ENCODE measurements at regions not wholly inside any gene's neighbourhood (a gene's known extent, or its start where the extent isn't known, plus 50 kb on each side); places are given as distances from the start of the nearest gene placed in this dataset.

DNA sequence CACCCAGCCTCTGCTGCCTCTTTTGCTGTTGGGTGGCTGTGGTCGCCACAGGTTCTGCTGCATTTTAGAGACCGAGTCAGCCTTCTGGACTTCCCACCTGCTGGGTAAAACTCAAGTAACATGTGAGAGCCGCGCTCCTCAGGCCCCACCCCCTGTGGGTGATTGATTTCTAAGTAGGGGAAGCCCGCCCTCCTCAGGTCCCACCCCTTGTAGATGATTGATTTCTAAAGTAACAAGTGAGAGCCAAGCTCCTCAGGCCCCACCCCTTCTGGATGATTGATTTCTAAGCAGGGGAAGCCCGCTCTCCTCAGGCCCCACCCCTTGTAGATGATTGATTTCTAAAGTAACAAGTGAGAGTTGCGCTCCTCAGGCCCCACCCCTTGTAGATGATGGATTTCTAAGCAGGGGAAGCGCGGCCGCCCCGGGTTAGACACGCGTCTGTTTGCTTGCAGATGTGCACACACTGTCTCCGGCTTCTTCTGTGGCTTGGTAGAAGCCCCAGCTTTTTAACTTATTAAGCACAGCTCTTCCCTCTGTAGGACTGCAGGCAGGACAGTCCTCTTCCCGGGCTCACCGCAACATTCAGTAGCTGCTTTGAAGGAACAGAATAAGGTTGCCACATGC is 83.4 kb downstream of the FAM43A start:
- peak; percentile 92 for DNase-seq

DNA sequence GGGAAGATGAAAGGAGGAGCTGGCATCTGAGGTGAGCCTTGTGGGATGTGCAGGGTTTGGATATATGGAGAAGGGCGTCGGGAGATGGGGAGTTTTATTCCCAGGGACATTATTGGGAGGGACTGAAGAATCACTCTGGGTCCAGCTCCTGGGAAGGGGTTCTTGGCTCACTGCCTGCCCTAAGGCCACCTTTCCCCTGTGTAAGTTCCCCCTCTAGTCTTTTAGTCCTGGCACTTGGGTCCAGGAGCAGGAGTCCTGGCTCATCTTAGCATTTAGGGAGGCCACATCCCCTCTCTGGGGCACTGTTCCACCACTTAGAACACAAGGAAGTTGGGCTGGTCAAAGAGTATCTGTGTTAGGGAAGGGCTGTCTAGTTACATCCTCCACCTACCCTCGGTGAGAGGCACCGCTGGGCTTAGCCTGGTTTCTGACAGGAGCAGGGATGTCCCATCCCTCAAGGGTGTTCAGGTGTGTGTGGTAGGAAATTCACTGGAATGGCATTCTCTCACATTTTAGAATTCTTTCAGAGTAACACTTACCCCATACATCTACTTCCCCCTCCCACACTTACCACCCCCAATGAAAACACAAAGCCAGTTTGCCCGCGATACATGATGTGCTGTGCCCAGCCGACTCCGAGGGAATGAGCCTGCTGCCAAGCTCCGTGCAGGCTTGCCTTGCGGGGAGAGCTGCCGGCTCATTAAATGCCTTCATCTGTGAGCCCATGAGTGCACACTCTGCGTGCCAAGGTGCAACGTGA is 86.7 kb downstream of the FAM43A start:
- DNase-seq: no peak

- peak; percentile 20 for DNase-seq
Observed at GRCh38 chr3:194773216-194773615, 87.5 kb downstream of the FAM43A start.

GRCh38 chr3:194773771-194774455 is 88.2 kb downstream of the FAM43A start:
- no peak for DNase-seq

DNA sequence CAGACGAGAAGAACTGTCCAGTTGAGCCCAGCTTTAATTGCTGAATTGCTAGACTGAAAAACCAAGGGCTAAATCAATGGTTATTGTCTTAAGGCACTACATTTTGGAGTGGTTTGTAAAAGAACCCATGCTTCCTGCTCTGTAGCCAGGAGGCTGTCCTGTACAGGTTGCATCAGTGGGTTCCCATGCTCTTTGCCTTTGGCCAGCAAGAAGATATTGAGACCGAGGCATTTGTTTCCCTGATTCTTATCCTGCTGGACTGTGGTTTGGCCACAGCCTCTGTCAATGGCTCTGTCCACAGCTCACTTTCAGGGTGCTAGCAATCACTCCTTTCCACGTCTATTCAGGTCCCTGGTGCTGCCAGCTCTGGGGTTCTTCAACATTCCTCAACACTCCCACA is 89.6 kb downstream of the FAM43A start:
- DNase-seq: no peak

- no peak for DNase-seq
Observed at GRCh38 chr3:194775731-194776130, 90.0 kb downstream of the FAM43A start.

DNA sequence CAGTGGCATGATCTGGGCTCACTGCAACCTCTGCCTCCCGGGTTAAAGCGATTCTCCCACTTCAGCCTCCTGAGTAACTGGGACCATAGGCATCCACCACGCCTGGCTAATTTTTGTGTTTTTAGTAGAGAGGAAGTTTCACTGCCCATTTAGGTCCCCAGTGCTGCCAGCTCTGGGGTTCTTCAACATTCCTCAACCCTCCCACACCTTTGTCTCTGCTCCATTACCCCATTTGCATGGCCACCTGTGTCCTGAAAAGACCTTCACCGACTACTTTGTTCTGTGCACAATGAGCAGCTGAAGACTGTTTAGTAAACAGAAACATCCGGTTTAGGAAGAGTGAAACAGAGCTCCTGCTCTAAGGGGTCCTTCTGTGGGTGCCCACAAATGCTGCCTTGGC is 92.0 kb downstream of the FAM43A start:
- DNase-seq: no peak

DNA sequence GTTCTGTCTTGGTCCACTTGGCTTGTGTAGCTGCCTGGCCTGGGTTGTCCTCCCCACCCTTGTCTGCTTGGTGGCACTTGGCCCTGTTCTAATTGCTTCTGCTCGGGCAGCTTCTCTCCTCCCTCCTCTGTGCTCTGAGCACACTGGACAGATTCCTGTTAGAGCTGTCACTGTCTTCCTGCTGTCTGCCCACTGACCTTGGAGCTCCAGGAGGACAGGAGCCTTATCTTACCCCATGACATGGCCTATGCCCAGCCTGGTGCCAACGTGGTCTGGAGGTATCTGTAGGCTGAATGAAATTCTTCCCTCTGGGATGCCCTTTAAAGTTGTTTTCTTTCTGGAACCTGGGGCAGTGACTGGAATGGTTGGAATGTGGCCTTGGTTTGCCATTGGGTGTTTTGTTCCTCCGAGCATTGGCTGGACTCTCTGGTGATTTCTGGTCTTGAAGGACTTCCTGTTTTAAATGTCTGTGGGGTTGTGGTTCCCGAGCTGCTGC is 94.1 kb downstream of the FAM43A start:
- peak; percentile 60 for DNase-seq

- no peak for DNase-seq
Observed at GRCh38 chr3:194780706-194781105, 95.0 kb downstream of the FAM43A start.

- DNase-seq: no peak
Observed at GRCh38 chr3:194781617-194782016, 95.9 kb downstream of the FAM43A start.

- DNase-seq: no peak
Observed at GRCh38 chr3:194782698-194783404, 97.2 kb downstream of the FAM43A start.

GRCh38 chr3:194784361-194784760 is 98.7 kb downstream of the FAM43A start:
- no peak for DNase-seq

- no peak for DNase-seq
Observed at GRCh38 chr3:194785315-194785714, 99.6 kb downstream of the FAM43A start.

DNA sequence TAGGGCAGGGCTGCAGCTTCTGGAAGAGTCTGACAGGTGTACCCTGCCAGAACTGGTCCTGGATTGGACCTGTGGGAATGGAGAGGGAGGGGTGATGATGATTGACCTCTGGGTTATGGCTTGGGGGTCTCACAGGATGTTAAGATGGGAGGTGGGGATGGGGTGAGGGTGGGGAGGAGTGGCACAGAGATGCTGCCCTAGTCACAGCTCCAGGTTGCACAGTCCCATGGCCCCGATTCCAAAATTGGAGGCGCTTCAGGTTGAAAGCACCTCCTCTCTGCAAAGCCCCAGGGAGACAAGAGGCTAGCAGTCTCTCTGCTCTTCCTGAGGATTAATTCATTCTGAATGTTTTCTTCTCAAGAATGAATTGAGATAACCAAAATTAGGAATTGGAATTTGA is 101.4 kb downstream of the FAM43A start:
- no peak for DNase-seq

- no peak for DNase-seq
Observed at GRCh38 chr3:194787650-194788049, 102.0 kb downstream of the FAM43A start.

- DNase-seq: no peak
Observed at GRCh38 chr3:194792368-194792767, 106.7 kb downstream of the FAM43A start.

DNA sequence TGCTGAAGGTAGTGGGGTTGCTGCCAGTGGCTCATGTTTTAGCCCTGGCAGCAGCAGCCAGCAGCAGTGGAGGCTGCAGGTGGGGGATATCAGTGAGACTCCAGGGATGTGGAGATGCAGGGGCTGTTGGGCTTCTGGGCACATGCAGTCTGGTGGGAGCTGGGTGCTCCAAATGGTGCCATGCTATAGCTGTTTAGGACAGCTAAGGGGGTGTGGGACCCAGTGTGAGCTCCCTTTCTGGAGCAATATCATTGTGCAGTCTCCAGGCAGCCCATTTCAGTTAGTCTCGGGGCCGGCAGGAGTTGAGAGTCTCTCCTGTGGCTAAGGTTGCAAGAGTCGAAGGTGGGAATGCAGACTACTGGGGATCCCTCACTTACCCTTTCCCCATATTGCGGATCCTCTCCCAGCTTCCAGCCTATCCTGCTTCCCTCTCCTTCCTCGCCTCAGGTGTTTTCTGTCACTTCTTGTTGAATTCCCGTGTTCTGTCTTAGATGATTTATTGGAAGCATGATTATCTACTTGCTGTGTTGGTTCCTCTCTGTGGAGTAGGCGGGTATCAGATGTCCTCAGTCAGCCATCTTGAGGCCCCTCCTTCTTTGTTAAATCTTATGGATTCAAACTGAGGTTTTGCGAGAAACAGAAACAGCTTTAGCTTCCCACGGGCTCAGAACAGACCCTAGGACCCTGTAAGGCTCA is 112.0 kb downstream of the FAM43A start:
- DNase-seq: no peak

DNA sequence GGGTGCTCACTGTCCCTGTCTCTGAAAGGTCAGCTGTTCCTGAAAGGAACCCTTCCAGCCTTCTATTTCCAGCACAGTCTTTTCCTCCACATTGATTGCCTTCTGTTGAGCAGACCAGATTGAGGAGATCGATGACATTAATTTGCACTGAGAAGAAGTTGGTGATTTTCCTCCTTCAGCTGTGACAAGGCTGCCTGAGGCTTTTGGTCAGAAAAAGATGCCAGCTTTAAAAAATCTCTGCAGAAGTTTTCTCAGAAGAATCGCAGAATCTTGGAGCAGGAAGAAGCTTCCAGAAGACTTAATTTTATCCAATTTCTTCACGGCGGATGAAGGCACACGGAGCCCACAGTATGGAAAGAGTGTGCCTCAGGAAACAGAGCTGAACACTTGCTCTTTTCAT is 112.8 kb downstream of the FAM43A start:
- no peak for DNase-seq

GRCh38 chr3:194800002-194800401 is 114.3 kb downstream of the FAM43A start:
- no peak for DNase-seq

DNA sequence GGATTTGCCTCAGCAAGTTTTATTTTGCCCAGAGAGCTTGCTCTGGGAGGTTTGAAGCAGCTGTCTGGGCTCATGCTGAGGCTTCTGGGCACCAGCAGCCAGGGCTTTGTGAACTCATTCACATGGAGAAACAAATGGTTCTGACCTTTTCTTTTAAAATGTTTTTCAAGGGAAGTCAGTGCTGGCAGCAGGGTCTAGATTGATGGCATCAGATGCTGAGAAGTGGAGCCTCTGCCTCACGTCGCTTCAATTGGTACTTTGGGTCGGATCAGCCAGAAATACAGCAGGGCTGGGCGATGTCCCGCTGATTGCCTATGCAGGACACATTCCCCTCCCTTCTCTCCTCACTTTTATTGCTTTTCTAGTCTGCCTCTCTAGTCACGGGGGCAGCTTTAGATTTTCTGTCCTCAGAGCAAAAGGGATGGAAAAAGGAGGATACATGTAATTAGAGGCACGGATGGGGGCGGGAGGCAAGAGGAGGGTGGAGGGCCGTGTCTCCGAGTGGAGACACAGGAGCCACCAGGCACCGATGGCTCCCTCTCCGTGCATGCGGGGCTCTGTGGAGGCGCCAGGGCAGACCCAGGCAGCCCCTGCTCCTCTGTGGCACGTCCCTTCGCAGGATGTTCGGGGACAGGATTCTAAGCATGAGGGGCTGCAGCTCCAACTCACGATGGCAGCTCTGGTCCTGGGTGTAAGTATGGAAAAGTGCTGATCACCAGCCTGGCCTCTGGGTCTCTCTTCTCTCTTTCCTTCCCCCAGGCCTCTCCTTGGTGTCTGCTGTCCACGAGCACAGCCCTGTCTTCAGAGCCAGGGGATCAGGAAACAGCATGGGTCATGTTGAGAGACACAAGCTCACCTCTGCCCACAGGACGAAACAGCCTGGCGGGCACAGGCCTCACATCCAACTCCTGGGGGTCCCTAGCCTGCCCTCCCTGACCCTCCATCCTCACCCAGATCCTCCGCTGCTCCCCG is 116.1 kb downstream of the FAM43A start:
- DNase-seq: no peak

DNA sequence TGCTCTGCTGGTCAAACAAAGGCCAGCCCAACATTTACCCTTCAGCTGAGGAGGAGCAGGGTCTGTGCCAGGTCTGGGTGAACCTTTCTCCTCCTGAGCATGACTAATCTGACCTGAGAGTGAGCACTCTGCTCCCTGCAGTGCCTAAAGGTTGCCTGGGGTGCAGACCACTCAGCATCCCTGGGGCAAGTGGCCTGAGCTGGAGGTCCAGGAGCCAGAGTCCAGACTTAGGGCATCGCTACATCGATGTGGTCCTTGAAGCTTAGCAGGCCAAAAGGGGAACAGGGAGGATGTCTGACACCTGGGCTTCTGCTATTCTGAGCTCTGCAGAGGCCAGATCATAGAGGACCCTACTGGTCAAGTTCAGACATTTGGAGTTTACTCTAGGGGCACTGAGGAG is 119.1 kb downstream of the FAM43A start:
- no peak for DNase-seq

Data from fibroblast of skin of back (primary cell).